ENCODE measurements at regions not wholly inside any gene's neighbourhood (a gene's known extent, or its start where the extent isn't known, plus 50 kb on each side); places are given as distances from the start of the nearest gene placed in this dataset.

DNA sequence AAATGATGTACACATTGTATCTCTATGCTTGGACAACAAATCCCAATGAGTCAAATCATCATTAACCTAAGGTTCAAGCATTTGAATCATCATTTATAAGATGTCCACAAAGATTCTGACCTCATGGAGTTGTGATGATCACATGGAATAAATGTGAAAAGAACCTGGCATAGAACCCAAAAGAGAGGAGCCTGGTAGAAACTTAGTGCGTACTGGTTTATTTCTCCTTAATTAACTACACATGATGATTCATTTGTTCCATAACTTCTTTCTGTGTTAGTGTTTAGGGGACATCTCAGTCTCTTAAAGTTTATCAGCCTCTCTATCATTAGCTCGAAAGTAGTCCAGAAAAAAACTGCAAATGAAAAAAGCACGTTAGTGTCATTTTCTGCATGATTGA lies 411.6 kb downstream of the BRINP1 start:
- Histone ChIP-seq H3K9me3 (ENCODE audit: control insufficient read depth in 1 of 2, low read length in 2 of 2) (no peaks in the 10 kb centered on the region), H3K4me1 (ENCODE audit: control insufficient read depth in 1 of 2, insufficient read depth in 2 of 2, low read length in 2 of 2) (no peaks in the 10 kb centered on the region), H3K27me3 (ENCODE audit: low read depth, low read length) (no peaks in the 10 kb centered on the region), H3K4me3 (ENCODE audit: low read depth in 1 of 2, low read length in 2 of 2) (no peak overlapping the region), H3K27ac (ENCODE audit: low read length) (no peak overlapping the region), H3K36me3 (ENCODE audit: control insufficient read depth in 1 of 2, insufficient read depth in 2 of 2, low read length in 2 of 2) (no peaks in the 10 kb centered on the region)

DNA sequence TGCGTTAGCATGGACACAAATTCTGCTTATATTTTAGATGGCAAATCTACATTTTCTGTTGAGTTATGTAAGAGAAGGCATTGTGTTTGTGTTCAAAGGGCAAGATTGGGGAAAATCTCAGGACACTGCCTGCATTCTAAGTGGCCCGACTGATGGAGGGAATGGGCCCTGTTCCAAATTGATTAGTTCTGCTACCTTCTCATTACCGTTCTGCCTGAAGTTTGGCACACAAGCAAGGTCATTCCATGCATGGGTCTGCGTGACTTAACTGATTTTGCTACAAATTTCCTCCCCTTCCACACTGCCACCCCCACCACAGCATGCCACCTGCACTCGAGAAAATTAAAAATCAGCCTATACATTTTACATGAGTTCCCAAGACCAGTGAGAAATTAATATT lies 409.9 kb downstream of the BRINP1 start:
- Histone ChIP-seq H3K36me3 (ENCODE audit: control insufficient read depth in 1 of 2, insufficient read depth in 2 of 2, low read length in 2 of 2) (no peaks in the 10 kb centered on the region), H3K27ac (ENCODE audit: low read length) (no peak overlapping the region), H3K4me3 (ENCODE audit: low read depth in 1 of 2, low read length in 2 of 2) (no peak overlapping the region), H3K4me1 (ENCODE audit: control insufficient read depth in 1 of 2, insufficient read depth in 2 of 2, low read length in 2 of 2) (no peaks in the 10 kb centered on the region), H3K27me3 (ENCODE audit: low read depth, low read length) (no peaks in the 10 kb centered on the region), H3K9me3 (ENCODE audit: control insufficient read depth in 1 of 2, low read length in 2 of 2) (no peaks in the 10 kb centered on the region)

DNA sequence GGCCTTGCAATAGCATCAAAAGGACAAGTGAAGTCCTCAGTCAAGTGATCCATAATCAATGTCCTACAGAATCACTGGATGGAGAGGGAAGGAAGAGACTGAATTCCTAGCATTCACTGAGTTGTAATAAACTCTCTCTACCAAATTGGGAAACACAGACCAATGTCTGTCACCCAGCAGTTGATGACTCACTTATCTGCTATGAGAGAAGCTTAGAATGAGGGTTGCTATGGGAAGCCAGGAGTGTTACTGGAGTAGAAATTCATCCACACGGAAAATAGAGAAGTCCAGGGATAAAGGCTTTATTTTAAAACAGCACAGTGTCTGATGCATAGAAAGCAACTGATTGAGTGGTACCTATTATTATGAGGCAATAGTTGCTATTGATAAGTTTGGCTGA lies 407.4 kb downstream of the BRINP1 start:
- Histone ChIP-seq H3K9me3 (ENCODE audit: control insufficient read depth in 1 of 2, low read length in 2 of 2) (no peaks in the 10 kb centered on the region), H3K4me1 (ENCODE audit: control insufficient read depth in 1 of 2, insufficient read depth in 2 of 2, low read length in 2 of 2) (no peaks in the 10 kb centered on the region), H3K36me3 (ENCODE audit: control insufficient read depth in 1 of 2, insufficient read depth in 2 of 2, low read length in 2 of 2) (no peaks in the 10 kb centered on the region), H3K4me3 (ENCODE audit: low read depth in 1 of 2, low read length in 2 of 2) (no peak overlapping the region), H3K27ac (ENCODE audit: low read length) (no peak overlapping the region), H3K27me3 (ENCODE audit: low read depth, low read length) (no peaks in the 10 kb centered on the region)

DNA sequence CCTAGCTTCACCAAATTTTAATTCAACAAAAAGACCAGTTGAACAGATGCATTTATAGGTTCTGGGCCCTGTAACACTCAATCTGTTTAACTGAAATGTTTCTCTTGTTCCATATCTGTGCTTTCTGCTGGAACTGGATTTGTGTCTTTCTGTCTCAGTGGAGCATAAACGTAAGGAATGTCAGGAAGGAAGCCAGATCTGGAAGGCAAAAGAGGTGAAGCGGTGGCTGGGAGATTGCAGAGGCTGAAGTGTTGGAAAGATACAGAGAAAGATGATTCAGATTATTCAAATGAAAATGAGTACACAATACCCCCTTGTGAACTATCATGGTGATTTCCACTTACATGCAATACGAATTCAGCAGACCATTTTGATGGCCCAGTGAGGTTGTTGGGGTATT lies 406.8 kb downstream of the BRINP1 start:
- H3K4me3 ChIP-seq (ENCODE audit: low read depth in 1 of 2, low read length in 2 of 2), result no peak overlapping the region
- H3K27me3 ChIP-seq (ENCODE audit: low read depth, low read length), result no peaks in the 10 kb centered on the region
- H3K4me1 ChIP-seq (ENCODE audit: control insufficient read depth in 1 of 2, insufficient read depth in 2 of 2, low read length in 2 of 2), result no peaks in the 10 kb centered on the region
- no peaks in the 10 kb centered on the region for H3K36me3 ChIP-seq (ENCODE audit: control insufficient read depth in 1 of 2, insufficient read depth in 2 of 2, low read length in 2 of 2)
- no peaks in the 10 kb centered on the region for H3K9me3 ChIP-seq (ENCODE audit: control insufficient read depth in 1 of 2, low read length in 2 of 2)
- H3K27ac ChIP-seq (ENCODE audit: low read length), result no peak overlapping the region

DNA sequence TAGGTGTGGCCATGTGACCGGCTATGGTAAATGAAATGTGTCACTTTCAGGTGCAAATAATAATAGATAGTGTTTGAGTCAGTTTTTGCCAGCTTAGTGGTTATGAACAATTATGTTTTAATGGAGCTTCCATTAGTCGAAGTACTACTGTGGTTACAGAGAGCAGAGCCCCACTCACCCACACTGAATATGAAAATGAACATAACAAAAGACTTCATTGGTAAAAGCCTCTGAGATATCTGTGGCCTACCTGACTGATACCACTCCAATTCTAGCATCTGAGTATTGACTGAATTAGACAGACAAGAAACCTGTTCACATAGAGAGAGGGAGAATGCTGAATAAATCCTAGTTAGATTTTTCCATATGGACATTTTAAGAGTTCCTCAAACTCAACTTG lies 405.6 kb downstream of the BRINP1 start:
- no peaks in the 10 kb centered on the region for H3K4me1 ChIP-seq (ENCODE audit: control insufficient read depth in 1 of 2, insufficient read depth in 2 of 2, low read length in 2 of 2)
- H3K36me3 ChIP-seq (ENCODE audit: control insufficient read depth in 1 of 2, insufficient read depth in 2 of 2, low read length in 2 of 2), result no peaks in the 10 kb centered on the region
- no peaks in the 10 kb centered on the region for H3K27me3 ChIP-seq (ENCODE audit: low read depth, low read length)
- H3K4me3 ChIP-seq (ENCODE audit: low read depth in 1 of 2, low read length in 2 of 2), result no peak overlapping the region
- no peaks in the 10 kb centered on the region for H3K9me3 ChIP-seq (ENCODE audit: control insufficient read depth in 1 of 2, low read length in 2 of 2)
- no peak overlapping the region for H3K27ac ChIP-seq (ENCODE audit: low read length)

DNA sequence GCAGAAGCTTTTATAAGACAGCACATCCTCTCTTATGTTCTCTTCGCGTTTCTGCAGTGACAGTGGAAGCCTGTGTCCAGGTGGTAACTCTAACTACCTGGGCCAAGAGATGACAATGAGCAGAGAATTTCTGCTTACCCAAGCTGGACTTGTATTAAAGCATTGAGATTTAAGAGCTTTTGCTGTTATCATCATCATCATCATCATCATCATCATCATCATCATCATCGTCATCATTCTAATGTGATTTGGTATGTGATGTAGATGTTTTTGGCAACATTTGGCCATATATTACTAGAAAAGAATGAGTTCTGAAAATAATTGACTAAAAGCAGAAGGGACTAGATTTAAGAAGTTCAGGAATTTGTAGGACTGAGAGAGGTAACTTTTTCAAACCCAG lies 401.3 kb downstream of the BRINP1 start:
- Histone ChIP-seq H3K36me3 (ENCODE audit: control insufficient read depth in 1 of 2, insufficient read depth in 2 of 2, low read length in 2 of 2) (no peaks in the 10 kb centered on the region), H3K4me3 (ENCODE audit: low read depth in 1 of 2, low read length in 2 of 2) (no peak overlapping the region), H3K27ac (ENCODE audit: low read length) (no peak overlapping the region), H3K4me1 (ENCODE audit: control insufficient read depth in 1 of 2, insufficient read depth in 2 of 2, low read length in 2 of 2) (no peaks in the 10 kb centered on the region), H3K9me3 (ENCODE audit: control insufficient read depth in 1 of 2, low read length in 2 of 2) (no peaks in the 10 kb centered on the region), H3K27me3 (ENCODE audit: low read depth, low read length) (no peaks in the 10 kb centered on the region)

DNA sequence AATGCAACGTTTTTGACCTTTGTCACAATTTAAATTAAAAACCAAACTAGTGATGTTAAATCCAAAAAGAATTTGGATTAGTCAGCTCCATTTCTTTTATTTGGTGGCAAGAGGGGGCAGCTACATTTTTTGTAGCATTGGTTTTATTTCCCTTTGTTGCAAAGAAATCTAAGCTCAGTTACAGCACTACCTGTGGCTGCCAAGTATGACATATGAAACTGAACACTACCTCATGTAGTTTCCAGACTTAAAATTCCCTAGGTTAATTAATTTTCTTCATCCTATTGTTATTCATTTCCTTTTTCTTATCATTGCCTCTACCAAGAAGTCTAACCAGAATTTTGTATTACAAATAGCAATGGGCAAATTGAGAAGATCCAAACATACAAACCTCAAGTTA lies 393.5 kb downstream of the BRINP1 start:
- Histone ChIP-seq H3K27ac (ENCODE audit: low read length) (no peak overlapping the region), H3K27me3 (ENCODE audit: low read depth, low read length) (no peaks in the 10 kb centered on the region), H3K4me1 (ENCODE audit: control insufficient read depth in 1 of 2, insufficient read depth in 2 of 2, low read length in 2 of 2) (no peaks in the 10 kb centered on the region), H3K4me3 (ENCODE audit: low read depth in 1 of 2, low read length in 2 of 2) (no peak overlapping the region), H3K36me3 (ENCODE audit: control insufficient read depth in 1 of 2, insufficient read depth in 2 of 2, low read length in 2 of 2) (no peaks in the 10 kb centered on the region), H3K9me3 (ENCODE audit: control insufficient read depth in 1 of 2, low read length in 2 of 2) (no peaks in the 10 kb centered on the region)

DNA sequence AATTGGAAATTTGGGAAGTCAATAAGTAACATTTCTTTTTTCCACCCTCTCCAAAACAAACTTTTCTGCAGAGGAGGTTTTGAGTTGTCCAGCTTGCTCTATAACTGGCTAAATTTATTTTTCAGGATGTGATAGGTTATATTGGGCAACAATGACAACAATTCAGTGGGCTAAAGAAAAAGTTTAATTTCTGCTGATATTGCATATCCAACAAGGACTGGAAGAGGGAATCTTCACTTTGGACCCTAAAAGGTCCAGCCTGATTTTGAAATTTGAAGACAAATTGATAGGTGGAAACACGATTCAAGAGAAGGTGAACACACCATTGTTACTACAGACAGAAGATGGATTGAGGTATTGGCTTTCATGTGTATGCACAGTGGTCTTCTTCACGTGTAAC lies 393.1 kb downstream of the BRINP1 start:
- Histone ChIP-seq H3K27ac (ENCODE audit: low read length) (no peak overlapping the region), H3K9me3 (ENCODE audit: control insufficient read depth in 1 of 2, low read length in 2 of 2) (no peaks in the 10 kb centered on the region), H3K4me1 (ENCODE audit: control insufficient read depth in 1 of 2, insufficient read depth in 2 of 2, low read length in 2 of 2) (no peaks in the 10 kb centered on the region), H3K36me3 (ENCODE audit: control insufficient read depth in 1 of 2, insufficient read depth in 2 of 2, low read length in 2 of 2) (no peaks in the 10 kb centered on the region), H3K4me3 (ENCODE audit: low read depth in 1 of 2, low read length in 2 of 2) (no peak overlapping the region), H3K27me3 (ENCODE audit: low read depth, low read length) (no peaks in the 10 kb centered on the region)

DNA sequence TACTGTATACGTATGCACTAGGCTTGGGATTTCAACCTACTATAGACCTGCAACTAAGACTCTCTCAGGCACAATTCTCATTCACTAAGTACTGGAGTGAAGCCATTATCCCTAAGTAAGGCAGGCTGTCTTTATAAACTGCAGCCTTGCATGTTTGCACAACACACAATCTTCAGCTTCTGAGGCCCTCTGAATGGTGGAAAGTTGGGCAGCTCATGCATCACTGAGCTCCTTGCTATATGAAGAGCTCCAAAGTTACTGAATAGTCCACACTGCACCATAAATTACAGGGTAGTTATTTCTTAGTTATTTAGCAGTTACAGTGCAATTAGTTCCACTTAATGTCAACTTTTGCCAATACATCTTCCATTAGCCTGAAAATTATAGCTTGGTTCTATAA lies 384.6 kb downstream of the BRINP1 start:
- no peak overlapping the region for H3K4me3 ChIP-seq (ENCODE audit: low read depth in 1 of 2, low read length in 2 of 2)
- no peaks in the 10 kb centered on the region for H3K9me3 ChIP-seq (ENCODE audit: control insufficient read depth in 1 of 2, low read length in 2 of 2)
- no peak overlapping the region for H3K27ac ChIP-seq (ENCODE audit: low read length)
- H3K36me3 ChIP-seq (ENCODE audit: control insufficient read depth in 1 of 2, insufficient read depth in 2 of 2, low read length in 2 of 2), result no peaks in the 10 kb centered on the region
- H3K27me3 ChIP-seq (ENCODE audit: low read depth, low read length), result no peaks in the 10 kb centered on the region
- no peaks in the 10 kb centered on the region for H3K4me1 ChIP-seq (ENCODE audit: control insufficient read depth in 1 of 2, insufficient read depth in 2 of 2, low read length in 2 of 2)

DNA sequence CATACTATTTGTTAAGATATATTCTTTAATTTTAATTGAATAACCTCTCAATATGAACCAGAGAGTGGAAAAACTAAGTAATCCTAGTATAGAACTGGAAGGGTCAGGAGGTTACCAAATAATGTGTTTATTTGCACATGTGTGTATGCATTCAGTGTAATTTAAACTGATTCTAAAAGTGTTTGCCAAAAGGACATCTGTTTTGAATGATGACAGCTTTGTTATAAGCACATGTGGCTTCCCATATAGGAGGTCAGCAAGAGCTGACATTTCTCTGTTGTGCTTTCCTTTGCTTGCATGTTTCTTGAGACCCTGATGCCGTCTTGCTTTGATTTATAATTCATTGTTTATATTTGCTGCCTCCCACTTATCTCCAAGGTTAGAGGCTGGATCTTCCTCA lies 383.4 kb downstream of the BRINP1 start:
- Histone ChIP-seq H3K27ac (ENCODE audit: low read length) (no peak overlapping the region), H3K36me3 (ENCODE audit: control insufficient read depth in 1 of 2, insufficient read depth in 2 of 2, low read length in 2 of 2) (no peaks in the 10 kb centered on the region), H3K4me3 (ENCODE audit: low read depth in 1 of 2, low read length in 2 of 2) (no peak overlapping the region), H3K27me3 (ENCODE audit: low read depth, low read length) (no peaks in the 10 kb centered on the region), H3K9me3 (ENCODE audit: control insufficient read depth in 1 of 2, low read length in 2 of 2) (no peaks in the 10 kb centered on the region), H3K4me1 (ENCODE audit: control insufficient read depth in 1 of 2, insufficient read depth in 2 of 2, low read length in 2 of 2) (no peaks in the 10 kb centered on the region)

DNA sequence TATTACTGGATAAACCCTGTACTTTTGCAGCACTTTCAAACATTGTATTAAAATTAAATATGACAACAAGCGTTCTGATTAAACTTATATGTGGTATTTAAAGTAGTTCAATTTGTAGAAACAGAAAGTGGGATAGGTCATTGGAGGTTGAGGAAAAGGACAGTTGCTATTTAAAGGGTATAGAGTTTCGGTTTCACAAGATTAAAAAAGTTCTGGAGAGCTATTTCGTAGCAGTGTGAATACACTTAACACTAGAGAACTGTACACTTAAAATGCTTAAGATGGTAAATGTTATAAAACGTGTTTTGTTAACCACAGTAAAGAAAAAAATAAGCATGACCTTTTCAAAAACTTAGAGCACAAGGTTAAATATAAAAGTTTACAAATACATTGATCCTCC lies 382.1 kb downstream of the BRINP1 start:
- Histone ChIP-seq H3K27me3 (ENCODE audit: low read depth, low read length) (no peaks in the 10 kb centered on the region), H3K4me3 (ENCODE audit: low read depth in 1 of 2, low read length in 2 of 2) (no peak overlapping the region), H3K27ac (ENCODE audit: low read length) (no peak overlapping the region), H3K9me3 (ENCODE audit: control insufficient read depth in 1 of 2, low read length in 2 of 2) (no peaks in the 10 kb centered on the region), H3K36me3 (ENCODE audit: control insufficient read depth in 1 of 2, insufficient read depth in 2 of 2, low read length in 2 of 2) (no peaks in the 10 kb centered on the region), H3K4me1 (ENCODE audit: control insufficient read depth in 1 of 2, insufficient read depth in 2 of 2, low read length in 2 of 2) (no peaks in the 10 kb centered on the region)

DNA sequence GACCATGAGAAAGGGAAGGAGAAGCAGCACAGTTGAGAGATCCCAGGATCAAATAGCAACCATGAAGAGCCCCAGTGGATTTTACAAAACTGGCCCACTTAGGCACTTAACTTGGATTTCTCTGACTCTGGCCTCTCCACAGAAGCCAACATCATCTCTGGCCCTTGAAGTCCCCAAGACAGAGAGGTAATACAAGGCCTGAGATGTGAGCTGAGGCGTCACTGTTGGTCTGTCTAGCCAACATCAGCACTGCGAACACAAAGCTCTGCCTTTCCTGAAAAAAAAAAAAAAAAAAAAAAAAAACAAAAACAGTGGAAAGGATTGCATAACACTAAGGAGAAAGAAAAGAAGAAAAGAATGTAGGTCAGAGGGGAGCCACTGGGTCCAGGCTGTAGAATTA lies 378.3 kb downstream of the BRINP1 start:
- H3K4me3 ChIP-seq (ENCODE audit: low read depth in 1 of 2, low read length in 2 of 2), result no peak overlapping the region
- no peak overlapping the region for H3K27ac ChIP-seq (ENCODE audit: low read length)
- H3K36me3 ChIP-seq (ENCODE audit: control insufficient read depth in 1 of 2, insufficient read depth in 2 of 2, low read length in 2 of 2), result no peaks in the 10 kb centered on the region
- no peaks in the 10 kb centered on the region for H3K27me3 ChIP-seq (ENCODE audit: low read depth, low read length)
- H3K4me1 ChIP-seq (ENCODE audit: control insufficient read depth in 1 of 2, insufficient read depth in 2 of 2, low read length in 2 of 2), result no peaks in the 10 kb centered on the region
- H3K9me3 ChIP-seq (ENCODE audit: control insufficient read depth in 1 of 2, low read length in 2 of 2), result no peaks in the 10 kb centered on the region

Measured in muscle layer of duodenum (tissue), 2 donors.